Retinal pigment epithelial cell (primary cell): ENCODE measurements at regions not wholly inside any gene's neighbourhood (a gene's known extent, or its start where the extent isn't known, plus 50 kb on each side); places are given as distances from the start of the nearest gene placed in this dataset.
"Not testable (repeated sequence)": the region's sequence is repeated elsewhere in the genome, so short reads cannot be mapped to it uniquely, and the experiment has no call there.

Experiments used
- DNase-seq: peaks from one replicate; pipeline ENCODE4 v3.0.0-alpha.2; 2010; ENCODE audit warnings: low read depth
- H3K4me3 ChIP-seq: 2 replicates; pipeline ENCODE4 v1.5.1; 2011; ENCODE audit warnings: mild to moderate bottlenecking, low read length, control low read depth, moderate library complexity
- TF ChIP-seq, protein P1 (sequence below): conservative IDR thresholded peaks from 2 replicates; pipeline ENCODE4 v1.5.1; 2011; ENCODE audit warnings: low read depth, low read length, control low read depth, inconsistent platforms

- DNase-seq = no peak
- H3K4me3 ChIP-seq = no peak overlapping the region
- TF ChIP-seq, protein P1, sequence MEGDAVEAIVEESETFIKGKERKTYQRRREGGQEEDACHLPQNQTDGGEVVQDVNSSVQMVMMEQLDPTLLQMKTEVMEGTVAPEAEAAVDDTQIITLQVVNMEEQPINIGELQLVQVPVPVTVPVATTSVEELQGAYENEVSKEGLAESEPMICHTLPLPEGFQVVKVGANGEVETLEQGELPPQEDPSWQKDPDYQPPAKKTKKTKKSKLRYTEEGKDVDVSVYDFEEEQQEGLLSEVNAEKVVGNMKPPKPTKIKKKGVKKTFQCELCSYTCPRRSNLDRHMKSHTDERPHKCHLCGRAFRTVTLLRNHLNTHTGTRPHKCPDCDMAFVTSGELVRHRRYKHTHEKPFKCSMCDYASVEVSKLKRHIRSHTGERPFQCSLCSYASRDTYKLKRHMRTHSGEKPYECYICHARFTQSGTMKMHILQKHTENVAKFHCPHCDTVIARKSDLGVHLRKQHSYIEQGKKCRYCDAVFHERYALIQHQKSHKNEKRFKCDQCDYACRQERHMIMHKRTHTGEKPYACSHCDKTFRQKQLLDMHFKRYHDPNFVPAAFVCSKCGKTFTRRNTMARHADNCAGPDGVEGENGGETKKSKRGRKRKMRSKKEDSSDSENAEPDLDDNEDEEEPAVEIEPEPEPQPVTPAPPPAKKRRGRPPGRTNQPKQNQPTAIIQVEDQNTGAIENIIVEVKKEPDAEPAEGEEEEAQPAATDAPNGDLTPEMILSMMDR = no peak
Measured at GRCh38 chr15:22251422-22251821, 171.1 kb downstream of the OR4M2 start.

- not testable (repeated sequence) for DNase-seq, H3K4me3 ChIP-seq
Measured at GRCh38 chr15:22252047-22252446, 171.7 kb downstream of the OR4M2 start.

DNA sequence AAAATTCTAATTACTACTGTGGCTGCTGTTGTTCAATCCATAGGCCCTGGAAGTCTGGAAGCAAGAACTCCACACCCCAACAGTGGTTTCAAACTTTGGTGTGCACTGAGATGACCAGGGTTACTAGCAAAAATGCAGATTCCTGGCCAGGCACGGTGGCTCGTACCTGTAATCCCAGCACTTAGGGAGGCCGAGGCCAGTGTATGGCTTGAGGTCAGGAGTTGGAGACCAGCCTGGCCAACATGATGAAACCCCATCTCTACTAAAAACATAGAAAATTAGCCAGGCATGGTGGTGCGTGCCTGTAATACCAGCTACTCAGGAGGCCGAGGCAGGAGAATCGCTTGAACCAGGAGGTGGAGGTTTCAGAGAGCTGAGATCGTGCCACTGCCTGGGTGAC lies 172.2 kb downstream of the OR4M2 start:
- not testable (repeated sequence) for H3K4me3 ChIP-seq, DNase-seq

- H3K4me3 ChIP-seq, DNase-seq: not testable (repeated sequence)
Measured at GRCh38 chr15:22253002-22253675, 172.8 kb downstream of the OR4M2 start.

DNA sequence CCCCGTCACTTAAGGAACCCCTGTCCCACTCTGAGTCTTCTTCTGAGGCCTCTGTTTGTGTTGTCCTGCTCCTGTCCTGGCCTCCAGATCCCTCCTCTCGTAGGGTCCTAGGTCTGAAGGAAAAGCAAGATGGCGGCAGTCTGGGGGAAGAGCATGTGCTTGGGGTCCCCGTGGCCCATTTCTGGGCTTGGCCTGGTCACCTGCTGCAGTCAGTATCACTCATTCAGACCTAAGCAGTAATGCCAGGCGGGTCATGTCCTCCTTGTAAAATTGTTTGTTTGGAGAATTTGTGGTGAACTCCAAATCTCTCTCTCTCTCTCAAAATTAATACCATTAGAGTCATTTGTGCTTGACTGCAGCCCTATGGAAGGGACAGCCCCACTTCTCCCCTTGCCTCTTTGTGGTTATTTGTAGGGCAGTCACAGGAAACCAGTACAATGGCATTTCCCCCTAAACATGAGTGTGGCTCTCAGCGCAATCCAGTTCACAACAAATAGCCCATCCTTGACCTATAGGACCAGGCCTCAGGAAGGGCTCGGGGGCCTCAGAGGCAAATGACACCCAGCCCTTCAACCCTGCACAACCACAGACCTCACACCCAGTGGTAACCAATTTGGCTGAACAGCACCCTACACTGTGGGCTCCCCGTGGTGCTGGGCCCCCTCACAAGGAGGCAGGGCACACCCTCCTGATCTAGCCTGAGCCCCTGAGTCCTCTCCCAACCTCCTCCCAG lies 173.5 kb downstream of the OR4M2 start:
- TF ChIP-seq, protein P1 = no peak
- DNase-seq = no peak
- H3K4me3 ChIP-seq = no peak overlapping the region

- H3K4me3 ChIP-seq, DNase-seq: not testable (repeated sequence)
Measured at GRCh38 chr15:22254409-22255045, 174.2 kb downstream of the OR4M2 start.

GRCh38 chr15:22255606-22256005 lies 175.3 kb downstream of the OR4M2 start:
- not testable (repeated sequence) for H3K4me3 ChIP-seq, DNase-seq

- H3K4me3 ChIP-seq, DNase-seq: not testable (repeated sequence)
Measured at GRCh38 chr15:22256389-22257046, 176.2 kb downstream of the OR4M2 start.

- TF ChIP-seq, protein P1 = no peak
- DNase-seq = no peak
- no peak overlapping the region for H3K4me3 ChIP-seq
Measured at GRCh38 chr15:22257047-22258008, 177.0 kb downstream of the OR4M2 start.
